SK-N-SH (cell line): ENCODE measurements at regions not wholly inside any gene's neighbourhood (a gene's known extent, or its start where the extent isn't known, plus 50 kb on each side); places are given as distances from the start of the nearest gene placed in this dataset.

Experiments used
- CTCF ChIA-PET: fragments of 300-600, 350-600 bp; formaldehyde crosslinking; extraction: SDS; loops from one replicate; lab custom pipeline; 2021; lab: Yijun Ruan, JAX
- POLR2A ChIA-PET: fragments of 350-600 bp; sonication (Branson Sonifier 250); formaldehyde crosslinking; extraction: SDS; loops from one replicate; lab custom pipeline; 2020; ENCODE audit warnings: antibody characterized with exemption, inconsistent platforms; lab: Yijun Ruan, JAX
- DNase-seq: peaks from one replicate; pipeline ENCODE4 v3.0.0; 2012
- H2AFZ ChIP-seq: fragments of 200-600 bp; sonication (generic); 2 replicates; pipeline ENCODE4 v1.8.1; 2016; ENCODE audit warnings: antibody characterized with exemption, mild to moderate bottlenecking, low read depth
- H3F3A ChIP-seq: fragments of 200-600 bp; sonication (generic); replicated peaks from 2 replicates; pipeline ENCODE3; 2016; ENCODE audit warnings: antibody characterized with exemption, mild to moderate bottlenecking; ENCODE audit not compliant: insufficient read depth
- H3K27ac ChIP-seq, 2 experiments: fragments of 200-500 bp in 1 of 2; fragments of 200-600 bp in 1 of 2; sonication (Bioruptor generic) in 1 of 2; sonication (generic), shearing (Covaris generic) in 1 of 2; 2 replicates each; pipeline versions ENCODE4 v1.5.1 to v1.6.1; 2014 to 2016; ENCODE audit warnings: low read depth in 2 of 2, inconsistent platforms in 1 of 2, low read length in 1 of 2, mild to moderate bottlenecking in 1 of 2, mixed read lengths in 1 of 2
- H3K27me3 ChIP-seq: fragments of 200-600 bp; sonication (generic), shearing (Covaris generic); 2 replicates; pipeline ENCODE4 v1.6.1; 2016; ENCODE audit warnings: mixed run types; ENCODE audit not compliant: insufficient read depth
- H3K36me3 ChIP-seq, 2 experiments: fragments of 200-500 bp in 1 of 2; fragments of 200-600 bp in 1 of 2; sonication (Bioruptor generic) in 1 of 2; sonication (generic) in 1 of 2; replicated peaks in 1 of 2; 2 replicates each; pipeline versions ENCODE3 to v1.5.1; 2014 to 2016; ENCODE audit warnings: low read length in 1 of 2, mild to moderate bottlenecking in 1 of 2; ENCODE audit not compliant: insufficient read depth in 2 of 2, control insufficient read depth in 1 of 2
- H3K4me1 ChIP-seq, 2 experiments: fragments of 200-500 bp in 1 of 2; fragments of 200-600 bp in 1 of 2; sonication (Bioruptor generic) in 1 of 2; sonication (generic), shearing (Covaris generic) in 1 of 2; 2 replicates each; pipeline versions ENCODE4 v1.5.1 to v1.6.1; 2014 to 2016; ENCODE audit warnings: low read depth in 1 of 2, low read length in 1 of 2, mixed run types in 1 of 2; ENCODE audit not compliant: insufficient read depth in 2 of 2, control insufficient read depth in 1 of 2
- H3K4me2 ChIP-seq: fragments of 200-600 bp; sonication (generic), shearing (Covaris generic); 2 replicates; pipeline ENCODE4 v1.6.1; 2017; ENCODE audit warnings: mixed run types
- H3K4me3 ChIP-seq, 2 experiments: fragments of 200-500 bp in 1 of 2; fragments of 200-600 bp in 1 of 2; sonication (Bioruptor generic) in 1 of 2; sonication (generic), shearing (Covaris generic) in 1 of 2; 2 replicates each; pipeline versions ENCODE4 v1.5.1 to v1.8.1; 2014 to 2016; ENCODE audit warnings: low read depth in 2 of 2, inconsistent platforms in 1 of 2, low read length in 1 of 2, mild to moderate bottlenecking in 1 of 2, mixed read lengths in 1 of 2, moderate library complexity in 1 of 2
- H3K79me2 ChIP-seq: fragments of 200-600 bp; sonication (generic); 2 replicates; pipeline ENCODE4 v1.8.1; 2017; ENCODE audit warnings: mild to moderate bottlenecking; ENCODE audit not compliant: insufficient read depth
- H3K9ac ChIP-seq: fragments of 200-600 bp; sonication (generic); 2 replicates; pipeline ENCODE4 v1.6.1; 2017; ENCODE audit warnings: mixed run types
- H3K9me2 ChIP-seq: fragments of 200-600 bp; sonication (generic); 2 replicates; pipeline ENCODE4 v1.6.1; 2017; ENCODE audit warnings: mixed run types
- H3K9me3 ChIP-seq: fragments of 200-600 bp; sonication (generic); 2 replicates; pipeline ENCODE4 v1.6.1; 2017; ENCODE audit warnings: mixed run types, mild to moderate bottlenecking, moderate library complexity
- H4K20me1 ChIP-seq: fragments of 200-600 bp; sonication (generic); 2 replicates; pipeline ENCODE4 v1.6.1; 2017; ENCODE audit warnings: mild to moderate bottlenecking, mixed run types; ENCODE audit not compliant: insufficient read depth
- CTCF ChIP-seq: fragments of 200-600 bp; sonication (generic); IDR thresholded peaks from 2 replicates; pipeline ENCODE4 v1.6.1; 2017; ENCODE audit warnings: antibody characterized with exemption, mild to moderate bottlenecking, moderate library complexity
- EZH2phosphoT487 ChIP-seq: fragments of 200-600 bp; sonication (generic); IDR thresholded peaks from 2 replicates; pipeline ENCODE4 v1.6.1; 2017; ENCODE audit warnings: low read depth, mixed run types, mild to moderate bottlenecking, antibody characterized with exemption, moderate library complexity, borderline replicate concordance
- FOXJ3 ChIP-seq: sonication (generic); formaldehyde crosslinking; IDR thresholded peaks from 2 replicates; pipeline ENCODE4 v1.5.1; 2020; ENCODE audit warnings: mild to moderate bottlenecking, missing genetic modification reagents
- FOXM1 ChIP-seq: IDR thresholded peaks from 2 replicates; pipeline ENCODE4 v1.4.0; 2012; ENCODE audit warnings: low read depth, mild to moderate bottlenecking
- GATA2 ChIP-seq: sonication (generic); formaldehyde crosslinking; IDR thresholded peaks from 2 replicates; pipeline ENCODE4 v1.5.0; 2020; ENCODE audit warnings: mild to moderate bottlenecking, missing genetic modification reagents
- JUND ChIP-seq: IDR thresholded peaks from 2 replicates; pipeline ENCODE4 v1.4.0; 2012
- MAX ChIP-seq: IDR thresholded peaks from 2 replicates; pipeline ENCODE4 v1.4.0; 2012; ENCODE audit warnings: low read depth
- MEF2A ChIP-seq: IDR thresholded peaks from 2 replicates; pipeline ENCODE4 v1.4.0; 2012; ENCODE audit warnings: low read depth, borderline replicate concordance
- NFIC ChIP-seq: IDR thresholded peaks from 2 replicates; pipeline ENCODE4 v1.4.0; 2012; ENCODE audit warnings: borderline replicate concordance
- NRF1 ChIP-seq: IDR thresholded peaks from 2 replicates; pipeline ENCODE4 v1.6.1; 2012; ENCODE audit warnings: low read depth, mild to moderate bottlenecking, low read length
- POLR2AphosphoS5 ChIP-seq: IDR thresholded peaks from 2 replicates; pipeline ENCODE4 v1.6.1; 2012; ENCODE audit warnings: low read depth, low read length
- RAD21 ChIP-seq: IDR thresholded peaks from 2 replicates; pipeline ENCODE4 v1.6.1; 2012; ENCODE audit warnings: mild to moderate bottlenecking, low read length
- RCOR1 ChIP-seq: fragments of 150-350 bp; IDR thresholded peaks from 2 replicates; pipeline ENCODE4 v1.6.1; 2017; ENCODE audit warnings: antibody characterized with exemption, low read length
- REST ChIP-seq: IDR thresholded peaks from 2 replicates; pipeline ENCODE4 v1.6.1; 2012; ENCODE audit warnings: mild to moderate bottlenecking, low read depth, low read length, moderate library complexity
- RXRA ChIP-seq: IDR thresholded peaks from 2 replicates; pipeline ENCODE4 v1.4.0; 2012; ENCODE audit warnings: low read depth, mild to moderate bottlenecking, borderline replicate concordance
- SIN3A ChIP-seq: IDR thresholded peaks from 2 replicates; pipeline ENCODE4 v1.6.1; 2012; ENCODE audit warnings: low read depth, mild to moderate bottlenecking, low read length, moderate library complexity, borderline replicate concordance
- SMC3 ChIP-seq: IDR thresholded peaks from 2 replicates; pipeline ENCODE4 v1.6.1; 2012; ENCODE audit warnings: low read depth, low read length, improper control_type of control experiment
- TAF1 ChIP-seq: IDR thresholded peaks from 2 replicates; pipeline ENCODE4 v1.6.1; 2012; ENCODE audit warnings: low read depth, mild to moderate bottlenecking, low read length, moderate library complexity, borderline replicate concordance
- USF1 ChIP-seq: IDR thresholded peaks from 2 replicates; pipeline ENCODE4 v1.4.0; 2012; ENCODE audit warnings: low read depth, borderline replicate concordance
- USF2 ChIP-seq: fragments of 150-350 bp; IDR thresholded peaks from 2 replicates; pipeline ENCODE4 v1.6.1; 2017; ENCODE audit warnings: antibody characterized with exemption, low read length, low read depth, borderline replicate concordance
- ZBTB33 ChIP-seq: IDR thresholded peaks from 2 replicates; pipeline ENCODE4 v1.4.0; 2012; ENCODE audit warnings: low read depth, borderline replicate concordance
- WGBS: methylation state at CpG from one replicate; pipeline ENCODE4 v1.1.6; 2017; ENCODE audit warnings: low lambda C conversion rate; 5-methylcytosine and 5-hydroxymethylcytosine counted together

GRCh38 chr4:23978002-23978401 lies 88.2 kb upstream of the PPARGC1A start (continued):
- no peak for TF ChIP-seq ZBTB33
- TF ChIP-seq MAX: no peak
- no peak for TF ChIP-seq USF2

GRCh38 chr4:23976423-23976822 lies 86.6 kb upstream of the PPARGC1A start:
- 4% methylated on average over 2 of the region's 2 CpGs for WGBS
- Histone ChIP-seq H3K4me3 (no peak overlapping the region), H3K9me3 (no peaks in the 10 kb centered on the region), H3K4me2 (no peak overlapping the region), H3K9me2 (no peaks in the 10 kb centered on the region), H3K9ac (no peak overlapping the region), H3K79me2 (no peaks in the 10 kb centered on the region), H3K36me3 (no peaks in the 10 kb centered on the region), H2AFZ (no peak overlapping the region), H3K4me1 (no peaks in the 10 kb centered on the region), H3F3A (no peaks in the 10 kb centered on the region), H3K27ac (no peak overlapping the region), H3K27me3 (no peaks in the 10 kb centered on the region), H4K20me1 (no peaks in the 10 kb centered on the region)
- POLR2A ChIA-PET: no interaction called here
- CTCF ChIA-PET: interaction anchor here (1.3 kb wide), 1 partner anchor 9 kb away, joined by 3 read pairs; no protein-coding TSS in a partner anchor
- no peak for DNase-seq
- TF ChIP-seq TAF1 (no peak), FOXM1 (no peak), USF1 (no peak), FOXJ3 (no peak), RXRA (no peak), JUND (no peak), NRF1 (no peak), RCOR1 (no peak), SIN3A (no peak), RAD21 (no peak), GATA2 (CRISPR knock-in tag) (no peak), NFIC (no peak), ZBTB33 (no peak), POLR2AphosphoS5 (no peak), MEF2A (no peak), REST (no peak), CTCF (no peak), EZH2phosphoT487 (no peak), SMC3 (no peak)
